Epithelial cell of prostate (primary cell): ENCODE measurements at regions not wholly inside any gene's neighbourhood (a gene's known extent, or its start where the extent isn't known, plus 50 kb on each side); places are given as distances from the start of the nearest gene placed in this dataset.

Experiments used
- DNase-seq: peaks from one replicate; pipeline ENCODE4 v3.0.0-alpha.2; 2011; ENCODE audit warnings: low read depth, low spot score
- H3K27ac ChIP-seq: fragments of 450-650 bp; 2 replicates; pipeline ENCODE4 v1.5.1; 2017; ENCODE audit warnings: mild to moderate bottlenecking

DNA sequence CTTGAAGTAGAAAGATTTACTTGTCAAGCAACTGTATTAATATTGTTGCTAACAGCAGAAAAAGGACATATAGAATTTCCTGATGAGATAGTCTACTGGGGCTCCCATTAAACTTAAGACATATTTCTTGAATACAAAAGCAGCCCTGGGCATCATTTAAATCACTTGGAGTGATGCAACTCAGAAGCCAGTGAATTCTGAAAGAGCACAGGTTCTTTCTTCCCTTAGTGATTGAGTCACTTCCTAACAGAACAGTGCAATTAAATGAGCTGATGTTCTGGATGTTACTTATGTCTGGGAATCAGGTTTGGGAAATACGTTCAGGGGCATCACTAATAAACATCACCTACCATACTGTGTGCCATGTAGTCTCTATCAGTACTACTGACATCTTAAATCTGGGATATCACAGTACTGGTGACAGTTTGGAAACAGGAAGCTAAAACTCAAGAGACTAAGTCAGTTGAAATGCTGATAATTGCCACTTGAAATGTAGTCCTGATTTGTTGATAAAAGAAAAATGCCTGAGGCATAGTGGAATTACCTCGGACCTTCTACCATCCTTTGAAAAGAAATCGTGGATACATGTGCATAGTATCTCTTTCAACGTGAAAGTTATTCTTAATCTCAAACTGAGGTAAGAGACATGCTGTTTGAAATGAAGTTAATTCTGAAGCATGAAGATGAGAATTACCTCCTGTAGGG, 249.2 kb upstream of the GPRIN3 start:
- DNase-seq, result no peak
- no peak overlapping the region for H3K27ac ChIP-seq

DNA sequence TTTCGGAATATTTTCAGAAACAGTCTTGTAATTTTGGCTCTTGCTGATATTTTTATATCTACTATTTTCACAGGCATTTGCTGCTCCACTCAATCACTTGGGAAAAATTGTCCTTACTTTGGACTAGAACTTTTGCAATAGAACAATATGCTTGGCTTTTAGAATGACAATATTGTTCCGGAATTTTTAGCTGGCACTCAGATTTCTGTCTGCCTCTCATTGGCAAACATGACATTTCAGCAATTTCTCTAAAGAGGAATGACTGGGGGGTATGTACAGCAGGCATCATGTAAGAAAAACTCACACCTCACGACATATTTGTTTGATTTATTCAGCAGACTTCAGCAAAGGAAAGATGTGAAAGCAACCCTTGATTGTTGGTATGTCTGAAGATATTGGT, 243.6 kb upstream of the GPRIN3 start:
- DNase-seq, result no peak

DNA sequence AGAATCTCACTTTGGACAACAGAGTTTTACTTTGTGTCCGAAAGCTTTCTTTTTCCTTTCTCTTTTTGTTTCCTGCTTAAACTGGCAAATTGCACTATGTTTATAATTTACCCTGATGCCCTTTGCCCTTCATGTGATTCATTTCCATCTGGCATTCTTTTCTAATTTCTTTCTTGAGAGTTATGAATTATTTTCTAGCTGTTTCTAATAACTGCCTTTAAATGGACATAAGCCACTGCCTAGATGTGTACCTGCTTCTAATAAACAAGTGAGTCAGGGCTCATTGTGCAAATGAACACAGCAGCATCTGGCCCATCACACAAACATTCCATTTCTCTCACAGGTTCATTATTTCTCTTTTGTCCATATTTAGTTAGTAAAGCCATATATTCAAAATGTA, 242.3 kb upstream of the GPRIN3 start:
- H3K27ac ChIP-seq, result no peak overlapping the region
- no peak for DNase-seq

More for the DNA sequence above, 243.6 kb upstream of the GPRIN3 start:
- no peak overlapping the region for H3K27ac ChIP-seq

DNA sequence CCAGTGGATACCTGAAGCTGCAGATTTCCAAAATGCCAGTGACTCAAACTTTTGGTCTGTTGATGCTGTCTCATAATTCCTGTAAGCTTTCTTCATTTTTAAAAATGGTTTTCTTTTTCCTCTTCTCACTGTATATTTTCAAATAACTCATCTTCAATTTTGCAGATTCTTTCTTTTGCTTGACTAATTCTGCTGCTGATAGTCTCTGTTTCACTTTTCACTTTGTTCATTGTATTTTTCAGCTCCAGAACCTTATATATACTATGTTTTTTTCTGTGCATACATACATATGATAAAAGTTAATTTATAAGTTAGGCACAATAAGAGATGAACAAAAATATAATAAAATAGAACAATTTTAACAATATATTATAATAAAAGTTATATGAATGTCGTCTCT, 237.7 kb upstream of the GPRIN3 start:
- DNase-seq, result no peak
- H3K27ac ChIP-seq, result no peak overlapping the region

DNA sequence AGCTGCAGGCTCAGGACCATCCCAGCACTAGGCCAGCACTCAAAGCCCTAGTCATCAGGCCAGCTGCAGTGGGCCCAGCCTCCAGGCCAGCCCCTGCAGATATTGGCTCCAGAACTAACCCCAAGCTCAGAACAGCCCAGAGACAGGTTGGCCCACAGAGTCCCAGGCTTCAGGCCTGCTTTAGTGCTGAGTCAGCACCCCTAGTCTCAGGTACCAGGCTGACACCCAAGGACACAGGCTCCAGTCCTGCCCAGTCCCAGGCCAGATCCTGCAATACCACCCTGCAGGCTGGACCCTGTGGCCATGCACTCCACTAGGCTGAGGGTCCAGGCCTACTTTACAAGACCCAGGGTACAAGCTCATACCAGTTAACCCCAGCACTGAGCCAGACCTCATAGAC, 234.4 kb upstream of the GPRIN3 start:
- H3K27ac ChIP-seq, result no peak overlapping the region
- no peak for DNase-seq

DNA sequence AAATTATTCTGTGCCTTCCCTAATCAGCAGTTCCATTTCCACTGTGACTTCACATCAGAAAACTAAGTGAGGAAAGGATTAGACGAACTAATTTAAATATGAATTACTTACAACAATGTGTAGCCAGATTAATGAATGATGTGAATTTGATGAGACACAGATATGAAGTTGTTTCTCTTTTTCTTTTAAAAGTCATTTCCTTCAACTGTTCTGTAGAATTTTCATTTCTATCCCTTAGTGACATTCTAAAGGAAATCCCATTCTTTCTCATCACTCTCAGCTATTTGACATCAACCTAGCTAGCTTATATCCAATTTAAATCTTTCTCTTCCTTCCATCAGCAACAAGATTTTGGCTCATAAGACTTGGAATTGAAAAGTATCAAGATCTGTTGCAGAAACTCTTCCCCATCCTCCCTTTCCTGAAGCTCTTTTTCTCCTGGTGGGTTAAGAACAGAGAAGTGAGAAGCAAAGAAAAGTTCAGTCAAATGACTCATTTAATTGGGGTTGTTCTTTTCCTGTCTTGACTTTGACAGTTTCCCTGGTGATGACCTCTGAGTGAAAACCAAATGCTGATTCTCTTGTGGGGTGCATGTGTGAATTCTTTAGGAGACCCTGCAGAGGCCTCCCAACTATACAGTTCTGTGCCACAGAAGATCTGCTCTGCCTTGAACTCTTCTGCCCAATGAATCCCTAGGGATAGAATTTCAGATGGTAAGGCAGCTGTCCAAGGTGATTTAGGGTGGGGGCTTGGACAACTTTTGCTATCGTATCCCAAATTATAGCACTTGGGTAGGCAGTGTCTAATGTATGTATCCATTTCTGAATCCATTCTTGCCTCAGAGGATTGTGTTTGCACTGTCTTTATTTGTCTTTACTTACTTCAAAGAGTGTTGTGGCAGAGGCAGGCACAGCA, 232.5 kb upstream of the GPRIN3 start:
- no peak overlapping the region for H3K27ac ChIP-seq
- DNase-seq, result no peak

DNA sequence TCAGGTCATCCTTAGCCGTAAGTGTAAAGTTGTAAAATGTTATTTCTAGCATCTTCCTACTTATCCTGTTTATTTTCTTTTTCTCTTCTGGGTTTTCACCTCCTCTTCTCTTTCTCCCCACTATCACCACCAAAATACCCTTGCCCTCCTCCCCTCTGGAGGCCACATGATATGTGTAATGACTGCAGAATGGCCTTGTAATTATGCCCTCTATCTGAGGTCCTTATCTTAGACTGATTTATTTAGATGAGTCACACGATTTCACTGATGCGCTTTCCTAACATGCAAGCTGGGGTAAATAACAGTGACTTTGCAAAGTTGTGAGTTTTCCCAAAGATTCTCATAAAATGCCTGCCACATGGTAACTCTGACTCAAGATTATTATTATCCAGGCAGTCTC, 231.8 kb upstream of the GPRIN3 start:
- no peak for DNase-seq
- no peak overlapping the region for H3K27ac ChIP-seq

DNA sequence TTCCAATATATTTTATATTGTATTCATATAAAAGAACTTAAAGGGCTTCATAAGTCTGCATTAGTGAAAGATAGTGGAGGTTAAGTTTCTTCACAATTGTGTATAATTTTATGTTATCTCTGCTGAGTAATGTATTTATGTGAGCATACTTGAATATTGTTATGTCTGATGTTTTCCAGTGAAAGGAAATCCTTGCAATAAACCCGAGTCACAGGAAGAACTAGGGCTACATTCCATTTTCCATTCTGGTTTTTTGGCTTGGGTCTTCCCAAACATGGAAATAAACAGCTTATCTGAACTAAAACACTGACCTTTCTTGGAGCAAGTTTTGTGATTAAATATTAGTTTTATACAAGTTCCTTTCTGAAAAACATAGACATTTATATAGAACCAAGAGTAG, 231.3 kb upstream of the GPRIN3 start:
- DNase-seq, result no peak
- no peak overlapping the region for H3K27ac ChIP-seq

DNA sequence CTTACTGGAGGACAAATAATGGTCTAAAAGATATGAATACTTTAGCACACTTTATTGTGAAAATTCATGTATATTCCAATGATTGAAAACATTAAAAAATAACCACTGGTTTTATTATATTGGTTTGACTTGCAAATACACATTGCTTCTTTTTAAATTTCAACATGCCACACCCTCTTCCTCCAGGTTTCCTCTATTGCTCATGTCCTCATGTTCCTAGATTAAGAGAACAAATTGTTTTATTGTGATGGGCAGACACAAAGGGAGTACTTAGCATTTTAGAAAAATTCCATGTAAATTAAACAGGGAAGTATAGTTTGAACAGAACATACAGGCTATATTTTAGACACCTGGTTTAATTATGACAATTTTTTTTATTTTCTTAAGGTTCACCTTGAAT, 230.6 kb upstream of the GPRIN3 start:
- no peak overlapping the region for H3K27ac ChIP-seq
- DNase-seq, result no peak

DNA sequence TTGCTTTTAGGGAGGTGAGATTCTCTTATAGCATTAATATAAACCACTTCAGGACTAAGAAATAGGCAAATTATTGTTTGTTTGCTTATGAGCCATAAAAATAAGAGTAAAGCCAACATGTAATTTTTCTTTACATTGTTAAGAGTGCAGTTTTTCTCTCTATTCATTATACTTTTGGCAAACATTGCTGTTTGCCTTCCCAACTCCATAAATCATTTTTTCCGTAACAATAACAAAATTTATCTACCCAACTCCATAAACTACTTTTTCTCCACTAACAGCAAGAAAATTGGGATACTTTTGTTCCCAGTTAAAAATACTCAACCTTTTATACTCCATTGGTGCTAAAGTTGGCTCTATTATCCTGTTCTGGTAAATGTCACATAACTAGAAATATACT, 229.7 kb upstream of the GPRIN3 start:
- H3K27ac ChIP-seq, result no peak overlapping the region
- DNase-seq, result no peak

DNA sequence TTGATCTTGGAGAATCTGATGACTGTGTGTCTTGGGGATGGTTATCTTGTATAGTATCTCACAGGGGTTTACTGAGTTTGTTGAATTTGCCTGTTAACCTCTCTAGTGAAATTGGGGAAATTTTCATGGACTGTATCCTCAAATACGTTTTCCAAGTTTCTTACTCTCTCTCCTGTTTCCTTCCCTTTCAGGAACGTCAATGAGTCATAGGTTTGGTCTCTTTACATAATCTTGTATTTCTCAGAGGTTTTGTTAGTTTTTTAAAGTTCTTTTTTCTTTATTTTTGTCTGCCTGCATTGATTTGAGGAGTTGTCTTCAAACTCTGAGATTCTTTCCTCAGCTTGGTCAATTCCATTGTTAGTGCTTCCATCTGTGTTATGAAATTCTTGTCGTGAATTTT, 227.7 kb upstream of the GPRIN3 start:
- H3K27ac ChIP-seq, result no peak overlapping the region
- DNase-seq, result no peak

DNA sequence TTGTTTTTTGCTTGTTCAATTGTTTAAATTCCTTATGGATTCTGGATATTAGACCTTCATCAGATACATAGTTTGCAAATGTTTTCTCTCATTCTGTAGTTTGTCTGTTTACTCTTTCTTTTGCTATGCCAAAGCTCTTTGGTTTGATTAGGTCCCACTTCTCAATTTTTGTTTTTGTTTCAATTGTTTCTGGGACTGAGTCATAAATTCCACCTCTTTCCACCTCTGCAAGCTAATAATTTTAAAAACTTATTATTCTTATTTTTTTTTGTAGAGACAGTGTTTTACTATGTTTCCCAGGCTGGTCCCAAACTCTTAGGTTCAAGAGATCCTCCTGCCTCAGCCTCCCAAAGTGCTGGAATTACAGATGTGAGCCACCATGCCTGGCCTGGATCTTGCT, 226.8 kb upstream of the GPRIN3 start:
- no peak for DNase-seq
- no peak overlapping the region for H3K27ac ChIP-seq

DNA sequence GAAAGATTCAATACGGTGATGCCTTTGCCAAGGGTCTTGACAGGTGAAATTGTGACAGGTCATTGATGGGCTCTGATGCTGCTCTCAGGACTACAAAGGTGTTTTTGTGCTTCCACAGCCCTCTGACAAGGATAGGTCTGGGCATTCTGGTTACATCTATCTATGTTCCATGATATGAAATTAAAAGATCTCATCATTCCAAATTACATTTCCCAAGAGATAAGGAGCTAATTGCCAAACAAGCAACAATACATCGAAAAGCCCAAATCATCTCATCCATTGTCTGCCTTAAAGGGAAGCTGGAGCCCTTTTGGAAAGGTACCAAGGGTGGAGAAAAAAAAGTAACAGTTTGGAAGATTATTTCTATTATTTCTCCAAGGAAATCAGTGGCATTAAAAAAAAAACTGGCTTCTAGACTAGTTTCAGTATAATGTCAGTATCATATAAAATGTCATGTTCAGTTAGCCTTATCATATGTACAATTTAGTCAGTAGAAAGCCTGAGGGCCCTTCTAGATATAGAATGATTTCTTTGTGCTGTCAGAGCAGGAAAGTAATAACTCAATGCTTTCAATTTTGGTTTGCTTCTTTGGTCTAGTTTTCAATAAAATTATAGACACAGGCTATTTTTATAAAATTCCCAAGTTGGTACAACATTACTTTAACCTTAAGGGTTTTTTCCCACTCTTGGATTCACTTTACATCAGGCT, 224.5 kb upstream of the GPRIN3 start:
- no peak for DNase-seq
- H3K27ac ChIP-seq, result no peak overlapping the region

DNA sequence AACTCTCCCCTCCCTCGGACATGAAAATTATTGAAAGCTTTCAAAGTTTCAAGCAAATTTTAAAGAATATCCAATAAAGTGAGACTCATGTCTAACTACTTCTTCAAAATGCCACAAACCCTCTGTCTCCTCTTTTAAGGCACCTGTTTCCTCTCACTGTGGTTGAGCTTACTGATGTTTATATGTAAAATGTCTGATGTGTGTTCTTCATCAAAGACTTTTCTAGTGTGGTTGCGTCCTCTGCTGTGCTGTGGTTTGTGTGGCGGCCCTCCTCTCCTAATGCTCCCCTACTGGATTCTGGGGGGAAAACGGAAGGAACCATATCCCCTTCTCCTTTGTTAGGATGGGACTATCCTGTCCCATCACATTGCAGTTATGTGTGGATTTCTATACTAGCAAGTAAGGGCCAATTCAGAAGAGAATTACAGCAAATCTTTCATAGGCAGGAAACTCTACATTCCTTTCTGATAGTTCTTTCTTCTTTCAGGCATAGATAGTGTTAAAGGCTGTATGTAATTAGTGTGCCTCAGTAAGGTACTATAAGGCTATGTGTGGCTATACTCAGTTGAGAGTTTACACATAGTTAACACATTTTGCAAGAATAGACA, 221.0 kb upstream of the GPRIN3 start:
- H3K27ac ChIP-seq, result no peak overlapping the region
- DNase-seq, result no peak

DNA sequence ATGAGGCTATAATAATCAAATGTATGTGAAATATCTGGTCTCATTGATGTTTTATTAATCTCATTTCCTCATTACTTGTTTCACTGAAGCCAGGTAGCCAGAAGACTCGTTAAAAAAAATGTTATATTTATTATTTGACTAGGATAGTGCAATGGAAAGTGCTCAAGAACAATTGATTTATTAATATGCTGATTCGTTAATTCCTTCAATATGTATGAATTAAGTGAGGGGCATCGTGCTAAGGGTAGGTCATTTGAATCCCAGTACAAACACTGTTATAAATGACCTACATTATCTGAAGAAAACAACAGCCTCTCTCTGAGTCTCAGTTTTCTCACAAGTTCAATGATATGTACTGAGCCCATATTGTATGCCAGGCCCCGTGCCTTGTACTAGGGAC, 214.2 kb upstream of the GPRIN3 start:
- H3K27ac ChIP-seq, result no peak overlapping the region
- DNase-seq, result no peak

DNA sequence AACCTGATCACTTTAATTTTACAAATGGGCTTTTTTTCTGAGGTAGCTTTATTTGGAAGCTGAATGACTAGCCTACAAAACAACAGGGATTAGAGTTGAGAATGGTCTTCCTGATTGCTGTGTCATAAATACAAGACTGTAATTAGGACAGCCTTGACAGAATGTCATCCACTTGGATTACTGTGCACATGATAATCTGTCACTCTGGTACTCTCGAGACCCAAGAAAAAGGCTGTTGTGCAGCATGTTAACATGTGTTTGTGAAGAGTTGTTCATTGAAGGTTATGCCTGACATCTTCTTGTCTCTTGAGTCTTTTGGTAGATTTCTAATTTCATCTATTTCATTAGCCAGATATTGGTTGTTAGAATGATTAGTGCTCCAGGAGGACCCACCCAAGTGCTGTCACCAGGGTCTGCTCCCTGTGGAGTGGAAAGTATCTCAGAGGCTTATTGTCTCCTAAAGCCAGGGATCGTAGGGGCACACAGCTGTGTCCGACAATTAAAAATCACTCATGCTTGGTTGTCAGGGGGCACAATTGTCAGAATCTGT, 212.2 kb upstream of the GPRIN3 start:
- DNase-seq, result no peak

DNA sequence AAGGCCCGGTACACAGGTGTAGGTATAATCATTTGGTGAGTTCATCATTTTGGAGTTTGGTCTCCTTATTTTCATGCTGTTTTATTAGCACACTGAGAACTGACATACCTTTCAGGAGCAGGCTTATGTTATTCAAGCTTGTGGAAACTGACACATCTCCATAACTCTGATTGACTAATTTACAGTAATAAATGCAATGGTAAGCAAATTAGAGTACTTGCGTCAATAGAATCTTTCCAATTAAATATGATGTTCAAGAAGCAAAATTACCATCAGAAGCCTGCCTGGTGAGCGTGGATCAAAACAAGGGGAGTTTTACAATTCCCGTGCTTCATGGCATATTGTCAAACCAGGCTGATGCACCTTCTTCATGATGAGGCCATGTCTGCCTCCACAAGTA, 210.7 kb upstream of the GPRIN3 start:
- H3K27ac ChIP-seq, result no peak overlapping the region
- no peak for DNase-seq

More for the DNA sequence above, 212.2 kb upstream of the GPRIN3 start:
- no peak overlapping the region for H3K27ac ChIP-seq

DNA sequence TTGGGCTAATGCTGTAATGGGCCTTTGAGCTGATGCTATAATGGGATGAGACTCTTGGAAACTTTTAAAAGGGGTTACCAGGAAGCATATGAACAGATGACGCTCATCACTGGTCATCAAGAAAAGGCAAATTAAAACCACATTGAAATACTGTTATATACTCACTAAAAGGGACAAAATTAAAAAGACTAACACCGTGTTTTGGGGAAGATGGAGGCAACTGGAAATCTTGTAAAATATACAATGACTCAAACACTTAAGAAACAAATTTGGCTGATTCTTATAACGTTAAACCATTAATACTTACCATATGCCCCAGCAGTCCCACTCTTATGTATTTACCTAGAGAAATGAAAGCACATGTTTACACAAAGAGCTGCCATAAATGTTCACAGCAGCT, 207.2 kb upstream of the GPRIN3 start:
- DNase-seq, result no peak
- H3K27ac ChIP-seq, result no peak overlapping the region

DNA sequence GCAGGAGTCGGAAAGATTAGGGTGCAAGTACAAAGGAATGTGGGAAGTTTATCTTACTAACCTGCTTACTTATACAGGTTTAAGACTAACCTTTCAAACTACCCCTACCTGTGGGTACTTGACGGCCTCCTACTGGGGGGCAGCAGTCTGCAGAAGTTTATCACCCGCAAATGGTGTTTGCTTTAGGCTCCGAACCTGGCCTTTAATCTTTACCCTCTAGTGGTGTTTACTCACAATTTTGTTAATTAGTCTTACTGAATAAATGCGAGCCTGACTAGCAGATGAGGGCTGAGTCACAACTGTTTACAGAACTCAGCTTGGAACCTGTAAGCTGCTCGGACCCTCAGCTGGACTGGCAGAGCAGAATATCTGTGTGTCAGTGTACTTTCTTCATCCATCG, 204.2 kb upstream of the GPRIN3 start:
- H3K27ac ChIP-seq, result no peak overlapping the region
- DNase-seq, result no peak

DNA sequence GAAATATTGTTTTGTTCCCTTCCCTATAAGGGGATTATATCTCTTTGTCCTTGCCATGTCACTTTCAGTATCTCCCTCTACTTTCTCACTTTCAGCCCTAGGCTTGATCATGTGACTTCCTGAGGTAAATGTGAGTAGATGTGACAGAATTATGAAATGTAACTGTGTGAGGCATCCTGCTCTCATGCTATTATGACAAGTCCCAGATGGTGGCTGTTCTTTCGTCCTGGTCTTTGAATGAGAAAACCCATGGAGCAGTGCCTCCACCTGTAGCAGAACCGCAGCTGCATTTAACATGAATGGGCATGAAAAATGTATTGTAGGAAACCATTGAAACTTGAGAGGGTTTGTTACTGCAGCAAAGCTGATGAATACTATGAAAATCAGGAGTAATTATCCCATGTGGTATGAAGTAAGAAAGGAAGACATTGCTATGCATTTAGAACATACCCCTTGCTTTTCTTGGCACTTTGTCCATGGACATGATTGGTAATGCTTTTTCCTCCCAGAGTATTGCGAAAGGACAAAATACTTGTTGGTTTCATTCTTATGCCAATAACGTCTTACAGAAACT, 202.2 kb upstream of the GPRIN3 start:
- no peak for DNase-seq
- H3K27ac ChIP-seq, result no peak overlapping the region
